T-helper 17 cell (primary cell): ENCODE measurements at regions not wholly inside any gene's neighbourhood (a gene's known extent, or its start where the extent isn't known, plus 50 kb on each side); places are given as distances from the start of the nearest gene placed in this dataset.

Source experiments
- ATAC-seq: fragments of 150-1000 bp; cut with Tn5 transposase; 2 replicates; pipeline ENCODE4 v1.10.0; 2021; ENCODE audit warnings: mild to moderate bottlenecking, moderate library complexity
- DNase-seq, 3 donors: peaks; one replicate each; pipeline versions ENCODE4 v3.0.0 to v3.0.0-alpha.2; 2020 to 2021
- H3K9me3 ChIP-seq: one replicate; pipeline ENCODE4 v1.7.0; 2013; ENCODE audit warnings: low read length, mild to moderate bottlenecking; ENCODE audit not compliant: control insufficient read depth, poor library complexity, severe bottlenecking
- H3K27ac Mint-ChIP-seq: one replicate; pipeline ENCODE4 v1.8.0; 2022; ENCODE audit warnings: mild to moderate bottlenecking, moderate library complexity, mixed read lengths
- H3K27me3 Mint-ChIP-seq: one replicate; pipeline ENCODE4 v1.8.0; 2022; ENCODE audit warnings: mixed read lengths
- H3K36me3 Mint-ChIP-seq: one replicate; pipeline ENCODE4 v1.8.0; 2022; ENCODE audit warnings: low read depth, mixed read lengths
- H3K4me1 Mint-ChIP-seq: one replicate; pipeline ENCODE4 v1.8.0; 2022; ENCODE audit warnings: mild to moderate bottlenecking, mixed read lengths
- H3K4me3 Mint-ChIP-seq: one replicate; pipeline ENCODE4 v1.8.0; 2022; ENCODE audit warnings: mild to moderate bottlenecking, moderate library complexity, mixed read lengths

- Mint-ChIP-seq H3K4me3 (no peak overlapping the region), H3K4me1 (no peaks in the 10 kb centered on the region), H3K27me3 (no peaks in the 10 kb centered on the region), H3K36me3 (no peaks in the 10 kb centered on the region), H3K27ac (no peak overlapping the region)
- DNase-seq: no peak
- no peak for ATAC-seq
- peaks cover 6% of the 10 kb centered on the region for H3K9me3 ChIP-seq
Measured at GRCh38 chr16:35733971-35734702, 2274.7 kb downstream of the TP53TG3F start.

GRCh38 chr16:35734728-35735402, 2275.5 kb downstream of the TP53TG3F start:
- no peak for ATAC-seq
- H3K4me1 Mint-ChIP-seq: no peaks in the 10 kb centered on the region
- no peak for DNase-seq
- H3K27me3 Mint-ChIP-seq: no peaks in the 10 kb centered on the region
- no peak overlapping the region for H3K4me3 Mint-ChIP-seq
- peaks cover 9% of the 10 kb centered on the region for H3K9me3 ChIP-seq
- H3K27ac Mint-ChIP-seq: no peak overlapping the region
- no peaks in the 10 kb centered on the region for H3K36me3 Mint-ChIP-seq

GRCh38 chr16:35735403-35736251, 2276.2 kb downstream of the TP53TG3F start:
- Mint-ChIP-seq H3K36me3 (no peaks in the 10 kb centered on the region), H3K4me1 (no peaks in the 10 kb centered on the region), H3K4me3 (no peak overlapping the region), H3K27me3 (no peaks in the 10 kb centered on the region), H3K27ac (no peak overlapping the region)
- no peak for DNase-seq
- peaks cover 9% of the 10 kb centered on the region for H3K9me3 ChIP-seq
- ATAC-seq: no peak

GRCh38 chr16:35736546-35736945, 2277.1 kb downstream of the TP53TG3F start:
- Mint-ChIP-seq H3K27me3 (no peaks in the 10 kb centered on the region), H3K4me3 (no peak overlapping the region), H3K27ac (no peak overlapping the region), H3K36me3 (no peaks in the 10 kb centered on the region), H3K4me1 (no peaks in the 10 kb centered on the region)
- no peak for ATAC-seq
- H3K9me3 ChIP-seq: peaks cover 11% of the 10 kb centered on the region
- DNase-seq: no peak

- Mint-ChIP-seq H3K27me3 (no peaks in the 10 kb centered on the region), H3K4me1 (no peaks in the 10 kb centered on the region), H3K36me3 (no peaks in the 10 kb centered on the region), H3K27ac (no peak overlapping the region), H3K4me3 (no peak overlapping the region)
- no peak for DNase-seq
- no peak for ATAC-seq
- H3K9me3 ChIP-seq: peaks cover 11% of the 10 kb centered on the region
Measured at GRCh38 chr16:35737076-35737475, 2277.7 kb downstream of the TP53TG3F start.

GRCh38 chr16:35741546-35741945, 2282.1 kb downstream of the TP53TG3F start:
- H3K4me3 Mint-ChIP-seq: no peak overlapping the region
- ATAC-seq: no peak
- no peaks in the 10 kb centered on the region for H3K4me1 Mint-ChIP-seq
- no peak for DNase-seq
- no peaks in the 10 kb centered on the region for H3K27me3 Mint-ChIP-seq
- H3K36me3 Mint-ChIP-seq: no peaks in the 10 kb centered on the region
- H3K9me3 ChIP-seq: peaks cover 11% of the 10 kb centered on the region
- H3K27ac Mint-ChIP-seq: no peak overlapping the region

- ATAC-seq (no peak), DNase-seq (no peak)
- peaks cover 11% of the 10 kb centered on the region for H3K9me3 ChIP-seq
- no peaks in the 10 kb centered on the region for H3K36me3 Mint-ChIP-seq
- H3K27ac Mint-ChIP-seq: no peak overlapping the region
- no peaks in the 10 kb centered on the region for H3K4me1 Mint-ChIP-seq
- no peak overlapping the region for H3K4me3 Mint-ChIP-seq
- no peaks in the 10 kb centered on the region for H3K27me3 Mint-ChIP-seq
Measured at GRCh38 chr16:35743101-35743692, 2283.8 kb downstream of the TP53TG3F start.

- H3K36me3 Mint-ChIP-seq: no peaks in the 10 kb centered on the region
- ATAC-seq (no peak), DNase-seq (no peak)
- H3K27ac Mint-ChIP-seq: no peak overlapping the region
- H3K9me3 ChIP-seq: peaks cover 5% of the 10 kb centered on the region
- no peaks in the 10 kb centered on the region for H3K27me3 Mint-ChIP-seq
- H3K4me3 Mint-ChIP-seq: no peak overlapping the region
- H3K4me1 Mint-ChIP-seq: no peaks in the 10 kb centered on the region
Measured at GRCh38 chr16:35744084-35744483, 2284.7 kb downstream of the TP53TG3F start.

GRCh38 chr16:35744726-35745125, 2285.3 kb downstream of the TP53TG3F start:
- Mint-ChIP-seq H3K36me3 (no peaks in the 10 kb centered on the region), H3K27ac (no peak overlapping the region), H3K4me1 (no peaks in the 10 kb centered on the region), H3K4me3 (no peak overlapping the region), H3K27me3 (no peaks in the 10 kb centered on the region)
- DNase-seq (no peak), ATAC-seq (no peak)
- H3K9me3 ChIP-seq: peaks cover 2% of the 10 kb centered on the region

GRCh38 chr16:35745191-35745590, 2285.8 kb downstream of the TP53TG3F start:
- Mint-ChIP-seq H3K27me3 (no peaks in the 10 kb centered on the region), H3K4me1 (no peaks in the 10 kb centered on the region), H3K36me3 (no peaks in the 10 kb centered on the region), H3K4me3 (no peak overlapping the region), H3K27ac (no peak overlapping the region)
- no peak for DNase-seq
- peaks cover 2% of the 10 kb centered on the region for H3K9me3 ChIP-seq
- ATAC-seq: no peak

- no peaks in the 10 kb centered on the region for H3K36me3 Mint-ChIP-seq
- no peak for DNase-seq
- peaks cover 2% of the 10 kb centered on the region for H3K9me3 ChIP-seq
- H3K4me3 Mint-ChIP-seq: no peak overlapping the region
- H3K4me1 Mint-ChIP-seq: no peaks in the 10 kb centered on the region
- no peak for ATAC-seq
- H3K27ac Mint-ChIP-seq: no peak overlapping the region
- no peaks in the 10 kb centered on the region for H3K27me3 Mint-ChIP-seq
Measured at GRCh38 chr16:35745821-35746248, 2286.4 kb downstream of the TP53TG3F start.

- no peak for DNase-seq
- Mint-ChIP-seq H3K36me3 (no peaks in the 10 kb centered on the region), H3K27me3 (no peaks in the 10 kb centered on the region), H3K4me1 (no peaks in the 10 kb centered on the region), H3K27ac (no peak overlapping the region), H3K4me3 (no peak overlapping the region)
- no peak for ATAC-seq
- peaks cover under 1% of the 10 kb centered on the region for H3K9me3 ChIP-seq
Measured at GRCh38 chr16:35746281-35746962, 2287.0 kb downstream of the TP53TG3F start.
